ENCODE measurements at regions not wholly inside any gene's neighbourhood (a gene's known extent, or its start where the extent isn't known, plus 50 kb on each side); places are given as distances from the start of the nearest gene placed in this dataset.

- DNase-seq: peak; percentile 37
These were observed 91.6 kb downstream of the FOXB1 start for GRCh38 chr15:60095711-60096110.

- DNase-seq: peak; percentile 39
These were observed 92.0 kb downstream of the FOXB1 start for GRCh38 chr15:60096157-60096556.

- no peak for DNase-seq
These were observed 97.3 kb downstream of the FOXB1 start for GRCh38 chr15:60101416-60101815.

GRCh38 chr15:60102748-60103147 lies 98.6 kb downstream of the FOXB1 start:
- no peak for DNase-seq

GRCh38 chr15:60110909-60111308 lies 106.8 kb downstream of the FOXB1 start:
- no peak for DNase-seq

- DNase-seq: peak; percentile 41
These were observed 111.7 kb downstream of the FOXB1 start for GRCh38 chr15:60115579-60116380.

- no peak for DNase-seq
These were observed 112.5 kb downstream of the FOXB1 start for GRCh38 chr15:60116456-60117089.

GRCh38 chr15:60118146-60118545 lies 114.0 kb downstream of the FOXB1 start:
- DNase-seq: no peak

- no peak for DNase-seq
These were observed 114.5 kb downstream of the FOXB1 start for GRCh38 chr15:60118626-60119025.

GRCh38 chr15:60119101-60119500 lies 115.0 kb downstream of the FOXB1 start:
- no peak for DNase-seq

GRCh38 chr15:60120100-60120499 lies 116.0 kb downstream of the FOXB1 start:
- DNase-seq: no peak

- no peak for DNase-seq
These were observed 117.7 kb downstream of the FOXB1 start for GRCh38 chr15:60121845-60122244.

GRCh38 chr15:60122691-60123090 lies 118.6 kb downstream of the FOXB1 start:
- no peak for DNase-seq

- DNase-seq: no peak
These were observed 120.5 kb downstream of the FOXB1 start for GRCh38 chr15:60124460-60125070.

GRCh38 chr15:60125334-60125733 lies 121.2 kb downstream of the FOXB1 start:
- DNase-seq: no peak

GRCh38 chr15:60126200-60126599 lies 122.1 kb downstream of the FOXB1 start:
- no peak for DNase-seq

GRCh38 chr15:60126661-60127060 lies 122.5 kb downstream of the FOXB1 start:
- DNase-seq: no peak

- peak; percentile 37 for DNase-seq
These were observed 123.9 kb downstream of the FOXB1 start for GRCh38 chr15:60128000-60128376.

- DNase-seq: no peak
These were observed 124.6 kb downstream of the FOXB1 start for GRCh38 chr15:60128710-60129109.

GRCh38 chr15:60130398-60130797 lies 126.3 kb downstream of the FOXB1 start:
- no peak for DNase-seq

GRCh38 chr15:60130821-60131220 lies 126.7 kb downstream of the FOXB1 start:
- DNase-seq: no peak

GRCh38 chr15:60134609-60135008 lies 130.5 kb downstream of the FOXB1 start:
- DNase-seq: no peak

GRCh38 chr15:60135961-60136360 lies 131.8 kb downstream of the FOXB1 start:
- no peak for DNase-seq

- peak; percentile 67 for DNase-seq
These were observed 133.7 kb downstream of the FOXB1 start for GRCh38 chr15:60137711-60138396.
